ENCODE measurements at regions not wholly inside any gene's neighbourhood (a gene's known extent, or its start where the extent isn't known, plus 50 kb on each side); places are given as distances from the start of the nearest gene placed in this dataset.

DNA sequence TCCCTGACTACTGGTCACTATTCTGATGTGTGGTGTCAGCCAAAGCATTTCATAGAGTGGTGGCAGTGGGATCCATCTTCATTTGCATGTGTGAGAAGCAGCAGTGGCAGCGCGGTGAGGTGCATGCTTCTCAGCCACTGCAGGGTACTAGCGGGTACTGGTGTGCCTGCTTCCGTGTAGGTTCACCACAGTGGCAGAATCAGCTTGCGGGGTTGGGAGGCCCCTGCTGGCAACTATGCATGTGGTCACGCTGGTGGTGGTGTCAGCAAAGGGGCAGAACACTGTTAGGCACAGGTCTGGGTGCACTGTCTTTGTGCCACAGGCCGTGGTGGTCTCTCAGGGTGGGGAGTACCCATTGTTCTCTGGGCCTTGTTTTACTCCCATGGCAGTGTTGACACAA is 286.4 kb upstream of the TENM4 start:
- no peak for TF ChIP-seq POLR2A (IDR thresholded peaks at IDR 0.05; ENCODE audit: low read depth, low read length)
- TF ChIP-seq, protein P1, sequence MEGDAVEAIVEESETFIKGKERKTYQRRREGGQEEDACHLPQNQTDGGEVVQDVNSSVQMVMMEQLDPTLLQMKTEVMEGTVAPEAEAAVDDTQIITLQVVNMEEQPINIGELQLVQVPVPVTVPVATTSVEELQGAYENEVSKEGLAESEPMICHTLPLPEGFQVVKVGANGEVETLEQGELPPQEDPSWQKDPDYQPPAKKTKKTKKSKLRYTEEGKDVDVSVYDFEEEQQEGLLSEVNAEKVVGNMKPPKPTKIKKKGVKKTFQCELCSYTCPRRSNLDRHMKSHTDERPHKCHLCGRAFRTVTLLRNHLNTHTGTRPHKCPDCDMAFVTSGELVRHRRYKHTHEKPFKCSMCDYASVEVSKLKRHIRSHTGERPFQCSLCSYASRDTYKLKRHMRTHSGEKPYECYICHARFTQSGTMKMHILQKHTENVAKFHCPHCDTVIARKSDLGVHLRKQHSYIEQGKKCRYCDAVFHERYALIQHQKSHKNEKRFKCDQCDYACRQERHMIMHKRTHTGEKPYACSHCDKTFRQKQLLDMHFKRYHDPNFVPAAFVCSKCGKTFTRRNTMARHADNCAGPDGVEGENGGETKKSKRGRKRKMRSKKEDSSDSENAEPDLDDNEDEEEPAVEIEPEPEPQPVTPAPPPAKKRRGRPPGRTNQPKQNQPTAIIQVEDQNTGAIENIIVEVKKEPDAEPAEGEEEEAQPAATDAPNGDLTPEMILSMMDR (conservative IDR thresholded peaks at IDR 0.05; ENCODE audit: low read depth, low read length) = no peak
- no peak for TF ChIP-seq SMC3 (IDR thresholded peaks at IDR 0.05; ENCODE audit: low read depth, low read length)
- TF ChIP-seq CHD1 (IDR thresholded peaks at IDR 0.05; ENCODE audit: low read depth, low read length) = no peak
- TF ChIP-seq, protein P2, sequence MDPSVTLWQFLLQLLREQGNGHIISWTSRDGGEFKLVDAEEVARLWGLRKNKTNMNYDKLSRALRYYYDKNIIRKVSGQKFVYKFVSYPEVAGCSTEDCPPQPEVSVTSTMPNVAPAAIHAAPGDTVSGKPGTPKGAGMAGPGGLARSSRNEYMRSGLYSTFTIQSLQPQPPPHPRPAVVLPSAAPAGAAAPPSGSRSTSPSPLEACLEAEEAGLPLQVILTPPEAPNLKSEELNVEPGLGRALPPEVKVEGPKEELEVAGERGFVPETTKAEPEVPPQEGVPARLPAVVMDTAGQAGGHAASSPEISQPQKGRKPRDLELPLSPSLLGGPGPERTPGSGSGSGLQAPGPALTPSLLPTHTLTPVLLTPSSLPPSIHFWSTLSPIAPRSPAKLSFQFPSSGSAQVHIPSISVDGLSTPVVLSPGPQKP (IDR thresholded peaks at IDR 0.05; ENCODE audit: borderline replicate concordance, low read depth, low read length) = no peak
- TF ChIP-seq MAFK (IDR thresholded peaks at IDR 0.05; ENCODE audit: low read depth, low read length) = no peak
- no peak for TF ChIP-seq RAD21 (IDR thresholded peaks at IDR 0.05; ENCODE audit: low read length)
- no peak for TF ChIP-seq MAZ (IDR thresholded peaks at IDR 0.05; ENCODE audit: borderline replicate concordance, low read depth, low read length)
- TF ChIP-seq RFX5 (IDR thresholded peaks at IDR 0.05; ENCODE audit: low read depth, low read length) = no peak
- TF ChIP-seq CEBPB (IDR thresholded peaks at IDR 0.05; ENCODE audit: low read depth, low read length) = no peak
- no peak for TF ChIP-seq NFE2L2 (IDR thresholded peaks at IDR 0.05; ENCODE audit: low read depth, low read length)
- TF ChIP-seq, protein P3, sequence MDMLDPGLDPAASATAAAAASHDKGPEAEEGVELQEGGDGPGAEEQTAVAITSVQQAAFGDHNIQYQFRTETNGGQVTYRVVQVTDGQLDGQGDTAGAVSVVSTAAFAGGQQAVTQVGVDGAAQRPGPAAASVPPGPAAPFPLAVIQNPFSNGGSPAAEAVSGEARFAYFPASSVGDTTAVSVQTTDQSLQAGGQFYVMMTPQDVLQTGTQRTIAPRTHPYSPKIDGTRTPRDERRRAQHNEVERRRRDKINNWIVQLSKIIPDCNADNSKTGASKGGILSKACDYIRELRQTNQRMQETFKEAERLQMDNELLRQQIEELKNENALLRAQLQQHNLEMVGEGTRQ (IDR thresholded peaks at IDR 0.05; ENCODE audit: low read depth, low read length) = no peak
- TF ChIP-seq RCOR1 (IDR thresholded peaks at IDR 0.05; ENCODE audit: insufficient replicate concordance, low read length) = no peak
